Calu3 (cell line): ENCODE measurements at regions not wholly inside any gene's neighbourhood (a gene's known extent, or its start where the extent isn't known, plus 50 kb on each side); places are given as distances from the start of the nearest gene placed in this dataset.
"Not testable (repeated sequence)": the region's sequence is repeated elsewhere in the genome, so short reads cannot be mapped to it uniquely, and the experiment has no call there.

Source experiments
- BruUV-seq: library from RNA; stranded (reverse); fragments of 400-500 nt; replicated peaks from 2 replicates; lab custom pipeline; 2021; lab: Mats Ljungman, UMichigan
- CTCF ChIA-PET: fragments of 300-600 bp; sonication (Branson Sonifier 250); formaldehyde crosslinking; loops from one replicate; lab custom pipeline; 2022; ENCODE audit warnings: antibody characterized with exemption; lab: Charles Lee
- DNase-seq: peaks from one replicate; pipeline ENCODE4 v3.0.0; 2022
- H3K27ac Mint-ChIP-seq: one replicate; pipeline ENCODE4 v1.8.0; 2022; ENCODE audit warnings: mixed read lengths; ENCODE audit not compliant: unreplicated experiment
- H3K27me3 Mint-ChIP-seq: one replicate; pipeline ENCODE4 v1.8.0; 2022; ENCODE audit warnings: mixed read lengths; ENCODE audit not compliant: unreplicated experiment
- H3K36me3 Mint-ChIP-seq: one replicate; pipeline ENCODE4 v1.8.0; 2022; ENCODE audit warnings: mild to moderate bottlenecking, moderate library complexity, mixed read lengths; ENCODE audit not compliant: insufficient read depth, unreplicated experiment
- H3K4me1 Mint-ChIP-seq: one replicate; pipeline ENCODE4 v1.8.0; 2022; ENCODE audit warnings: mild to moderate bottlenecking, low read depth, mixed read lengths; ENCODE audit not compliant: unreplicated experiment
- H3K4me3 Mint-ChIP-seq: one replicate; pipeline ENCODE4 v1.8.0; 2022; ENCODE audit warnings: mild to moderate bottlenecking, low read depth, moderate library complexity, mixed read lengths; ENCODE audit not compliant: unreplicated experiment
- H3K9me3 Mint-ChIP-seq: one replicate; pipeline ENCODE4 v1.8.0; 2022; ENCODE audit warnings: low read depth, mixed read lengths; ENCODE audit not compliant: unreplicated experiment
- CTCF ChIP-seq: fragments of 200-600 bp; IDR thresholded peaks from one replicate; pipeline ENCODE4 v1.8.0; 2022; ENCODE audit warnings: antibody characterized with exemption; ENCODE audit not compliant: unreplicated experiment
- intact Hi-C: fragments of 100-400 bp; cut with micrococcal nuclease; formaldehyde crosslinking; loops from one replicate; pipeline ENCODE4 v1.10.0; 2022; ENCODE audit not compliant: unreplicated experiment

- Mint-ChIP-seq H3K4me1 (no peaks in the 10 kb centered on the region), H3K36me3 (no peaks in the 10 kb centered on the region), H3K27me3 (no peaks in the 10 kb centered on the region), H3K9me3 (peaks cover 11% of the 10 kb centered on the region), H3K4me3 (no peak overlapping the region), H3K27ac (no peak overlapping the region)
- CTCF ChIA-PET, result no interaction called here
- no peak for TF ChIP-seq CTCF
- DNase-seq, result no peak
- intact Hi-C loops, result no loop called here
- BruUV-seq, result no TSS peak
These were observed 875.5 kb downstream of the XPNPEP1 start for GRCh38 chr10:109047856-109048255.

GRCh38 chr10:109046427-109046826, 876.9 kb downstream of the XPNPEP1 start:
- H3K4me3 Mint-ChIP-seq, H3K27me3 Mint-ChIP-seq, BruUV-seq, intact Hi-C loops, H3K27ac Mint-ChIP-seq, H3K4me1 Mint-ChIP-seq, H3K36me3 Mint-ChIP-seq, CTCF ChIA-PET, DNase-seq: not testable (repeated sequence)
- H3K9me3 Mint-ChIP-seq, result peaks cover 12% of the 10 kb centered on the region

- intact Hi-C loops, result no loop called here
- Mint-ChIP-seq H3K4me3 (no peak overlapping the region), H3K27ac (no peak overlapping the region), H3K9me3 (peaks cover 6% of the 10 kb centered on the region), H3K27me3 (no peaks in the 10 kb centered on the region), H3K36me3 (no peaks in the 10 kb centered on the region), H3K4me1 (no peaks in the 10 kb centered on the region)
- TF ChIP-seq CTCF, result no peak
- no peak for DNase-seq
- BruUV-seq, result no TSS peak
- CTCF ChIA-PET, result no interaction called here
These were observed 882.7 kb downstream of the XPNPEP1 start for GRCh38 chr10:109040622-109041021.

GRCh38 chr10:109037978-109038377, 885.3 kb downstream of the XPNPEP1 start:
- BruUV-seq, result no TSS peak

More at GRCh38 chr10:109037978-109038377, 885.3 kb downstream of the XPNPEP1 start:
- CTCF ChIA-PET, result no interaction called here
- Mint-ChIP-seq H3K4me1 (no peaks in the 10 kb centered on the region), H3K27ac (no peak overlapping the region), H3K9me3 (peaks cover 10% of the 10 kb centered on the region), H3K4me3 (no peak overlapping the region), H3K27me3 (no peaks in the 10 kb centered on the region), H3K36me3 (no peaks in the 10 kb centered on the region)
- intact Hi-C loops, result no loop called here
- DNase-seq, result no peak
- TF ChIP-seq CTCF, result no peak
